A673 (cell line): ENCODE measurements at regions not wholly inside any gene's neighbourhood (a gene's known extent, or its start where the extent isn't known, plus 50 kb on each side); places are given as distances from the start of the nearest gene placed in this dataset.

ENCODE experiments used
- EZH2 ChIP-seq: fragments of 200-600 bp; sonication (generic); IDR thresholded peaks from 2 replicates; pipeline ENCODE4 v1.6.1; 2017; ENCODE audit warnings: borderline replicate concordance, low read depth, mild to moderate bottlenecking, mixed read lengths, antibody characterized with exemption, low read length; ENCODE audit not compliant: poor library complexity, severe bottlenecking
- TF ChIP-seq, protein P1 (sequence below): fragments of 300-800, 200-600 bp; sonication (generic); conservative IDR thresholded peaks from 2 replicates; pipeline ENCODE4 v1.5.1; 2017; ENCODE audit warnings: low read depth, mild to moderate bottlenecking, antibody characterized with exemption, low read length, moderate library complexity, mixed read lengths

DNA sequence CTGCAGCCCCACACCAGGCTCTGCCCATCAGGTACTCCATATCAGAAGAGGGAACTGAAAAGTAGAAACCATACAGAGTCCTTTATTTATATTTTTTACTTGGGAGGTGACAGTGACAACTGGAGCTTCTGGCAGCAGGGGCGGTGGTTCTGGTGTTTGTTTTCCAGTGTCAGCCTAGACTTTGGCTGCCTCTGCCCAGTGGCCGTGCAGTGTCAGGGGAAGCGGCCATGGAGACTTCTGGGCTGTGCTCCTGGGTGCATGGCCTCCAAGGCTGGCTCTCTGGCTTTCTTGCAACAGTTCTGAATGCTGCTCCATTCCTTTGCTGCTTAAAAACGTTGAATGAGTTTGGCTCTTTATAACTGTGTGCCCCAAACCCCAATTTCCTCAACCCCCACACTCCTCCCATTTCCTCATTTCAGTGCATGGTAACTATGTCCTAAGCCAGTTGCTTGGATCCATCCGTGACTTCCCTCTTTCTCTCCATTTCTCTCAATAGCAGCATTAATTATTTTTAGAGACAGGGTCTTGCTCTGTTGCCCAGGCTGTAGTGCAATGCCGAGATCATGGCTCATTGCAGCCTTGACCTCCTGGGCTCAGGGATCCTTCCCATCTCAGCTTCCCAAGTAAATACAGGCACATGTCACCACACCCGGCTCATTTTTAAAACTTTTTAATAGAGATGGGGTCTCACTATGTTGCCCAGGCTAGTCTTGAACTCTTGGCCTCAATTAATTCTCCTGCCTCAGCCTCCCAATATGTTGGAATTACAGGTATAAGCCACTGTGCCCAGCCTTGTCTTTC is 141.1 kb upstream of the SGK1 start:
- TF ChIP-seq, protein P1, sequence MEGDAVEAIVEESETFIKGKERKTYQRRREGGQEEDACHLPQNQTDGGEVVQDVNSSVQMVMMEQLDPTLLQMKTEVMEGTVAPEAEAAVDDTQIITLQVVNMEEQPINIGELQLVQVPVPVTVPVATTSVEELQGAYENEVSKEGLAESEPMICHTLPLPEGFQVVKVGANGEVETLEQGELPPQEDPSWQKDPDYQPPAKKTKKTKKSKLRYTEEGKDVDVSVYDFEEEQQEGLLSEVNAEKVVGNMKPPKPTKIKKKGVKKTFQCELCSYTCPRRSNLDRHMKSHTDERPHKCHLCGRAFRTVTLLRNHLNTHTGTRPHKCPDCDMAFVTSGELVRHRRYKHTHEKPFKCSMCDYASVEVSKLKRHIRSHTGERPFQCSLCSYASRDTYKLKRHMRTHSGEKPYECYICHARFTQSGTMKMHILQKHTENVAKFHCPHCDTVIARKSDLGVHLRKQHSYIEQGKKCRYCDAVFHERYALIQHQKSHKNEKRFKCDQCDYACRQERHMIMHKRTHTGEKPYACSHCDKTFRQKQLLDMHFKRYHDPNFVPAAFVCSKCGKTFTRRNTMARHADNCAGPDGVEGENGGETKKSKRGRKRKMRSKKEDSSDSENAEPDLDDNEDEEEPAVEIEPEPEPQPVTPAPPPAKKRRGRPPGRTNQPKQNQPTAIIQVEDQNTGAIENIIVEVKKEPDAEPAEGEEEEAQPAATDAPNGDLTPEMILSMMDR, result no peak
- TF ChIP-seq EZH2, result no peak
